Heart left ventricle (tissue), 13 donors: ENCODE measurements at regions not wholly inside any gene's neighbourhood (a gene's known extent, or its start where the extent isn't known, plus 50 kb on each side); places are given as distances from the start of the nearest gene placed in this dataset.

ENCODE experiments used
- CTCF ChIP-seq, 12 donors: fragments of 200-600 bp; sonication (generic) in 4 of 12; IDR thresholded peaks; one replicate each; pipeline versions ENCODE4 v1.5.0 to v1.8.0; 2018 to 2022; ENCODE audit warnings: antibody characterized with exemption in 12 of 12, mild to moderate bottlenecking in 5 of 12
- POLR2A ChIP-seq, 2 donors: fragments of 450-650 bp; IDR thresholded peaks; one replicate each; pipeline ENCODE4 v1.6.1; 2017; ENCODE audit warnings: antibody characterized with exemption in 2 of 2, mild to moderate bottlenecking in 2 of 2, moderate library complexity in 2 of 2
- donor health status: ischemic (EF 13 %, LVEDD 7.1; RV severe dilation, severe dysfunction).
- donor health status: DM: no; HTN: yes; CAD: no.
- donor health status: DM: no; HTN: no; CAD: no.
- donor health status: ischemic (EF 25% LVEDD 6.9; RV normal size, moderate dysfunction).
- donor health status: ischemic (EF 25% LVEDD 5.7; RV mildly dilated, moderate dysfunction).
- donor health status: ischemic (EF 35%, LVEDD 5.7; RV mildly dilated, moderate dysfunction).
- donor health status: nonischemic (EF 11% LVEDD 7.7; RV severe dilation, severe dysfunction).
- donor health status: DM: yes; HTN: yes; CAD: no.
- donor health status: PGD.
- donor health status: ischemic (EF 29% LVEDD 5.4; RV normal size, mild dysfunction).
- donor health status: nonischemic (EF 23%, LVEDD 6.1; RV moderate dilation, normal function).

GRCh38 chr2:48883661-48884060 lies 128.1 kb upstream of the LHCGR start:
- TF ChIP-seq POLR2A (IDR thresholded peaks at IDR 0.05) (no peak), CTCF (IDR thresholded peaks at IDR 0.05) (no peak)
